Renal cortex interstitium (tissue), 11 donors: ENCODE measurements at regions not wholly inside any gene's neighbourhood (a gene's known extent, or its start where the extent isn't known, plus 50 kb on each side); places are given as distances from the start of the nearest gene placed in this dataset.
"Not testable (repeated sequence)": the region's sequence is repeated elsewhere in the genome, so short reads cannot be mapped to it uniquely, and the experiment has no call there.

ENCODE experiments used
- DNase-seq, 11 donors: peaks; one replicate each; pipeline ENCODE4 v3.0.0-alpha.2; 2013; ENCODE audit warnings: low read depth in 9 of 11, low spot score in 4 of 11; ENCODE audit errors: extremely low read depth in 1 of 11

- DNase-seq, result no peak
These were observed 1491.9 kb downstream of the SLITRK5 start for GRCh38 chr13:89163096-89163495.

DNA sequence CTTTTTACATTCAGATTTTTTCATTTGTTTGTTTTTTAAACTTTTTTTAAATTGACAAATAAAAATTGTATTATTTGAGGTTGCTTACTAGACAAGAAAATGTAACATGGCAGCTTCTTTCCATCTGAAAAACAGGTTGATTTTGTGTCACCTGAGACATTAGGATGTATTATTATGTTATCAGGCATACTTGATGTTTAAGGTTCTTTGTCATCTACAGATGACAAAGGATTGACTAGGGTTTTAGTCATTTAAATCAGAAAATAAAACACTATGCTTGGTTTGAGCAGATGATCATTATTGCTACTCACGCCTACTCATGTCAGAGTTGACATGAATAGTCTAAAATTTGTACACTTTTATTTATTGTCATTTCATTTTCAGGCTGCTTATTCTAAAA is 1494.5 kb downstream of the SLITRK5 start:
- DNase-seq, result no peak

DNA sequence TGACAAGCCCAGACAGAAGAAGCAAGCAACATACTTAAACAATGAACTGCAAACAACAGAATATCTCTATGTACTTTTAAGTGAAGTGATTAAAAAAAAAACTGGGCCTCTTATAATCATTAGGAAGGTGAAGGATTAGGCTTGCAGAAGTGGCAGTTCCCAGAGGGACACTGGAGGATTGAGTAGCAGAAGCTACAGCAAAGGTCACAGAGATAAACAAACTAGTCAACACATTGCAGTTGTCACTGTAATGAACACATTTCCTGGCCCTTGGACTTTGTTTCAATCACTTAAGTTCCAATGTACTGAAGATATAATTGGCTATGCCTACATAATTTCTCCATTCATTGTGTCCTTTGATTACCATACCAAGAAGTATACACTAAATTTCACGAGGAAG is 1498.8 kb downstream of the SLITRK5 start:
- no peak for DNase-seq

DNA sequence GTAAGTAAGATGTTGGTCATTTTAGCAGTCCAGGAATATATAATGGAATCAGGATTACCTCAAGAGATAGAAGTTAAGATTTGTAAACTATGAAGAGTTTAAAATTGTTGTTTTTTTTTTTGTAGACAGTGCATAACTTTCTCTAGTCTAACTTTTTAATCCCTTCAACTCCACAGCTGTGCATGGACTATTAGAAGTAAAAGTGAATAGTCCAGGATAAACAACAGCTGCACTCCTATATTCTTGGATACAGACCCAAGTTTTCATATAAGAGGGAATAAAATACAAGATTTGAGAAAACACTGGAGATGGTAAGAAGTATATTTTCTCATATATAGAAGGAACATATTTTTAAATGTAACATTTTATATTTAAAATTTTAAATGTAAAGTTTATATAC is 1509.9 kb downstream of the SLITRK5 start:
- no peak for DNase-seq

DNA sequence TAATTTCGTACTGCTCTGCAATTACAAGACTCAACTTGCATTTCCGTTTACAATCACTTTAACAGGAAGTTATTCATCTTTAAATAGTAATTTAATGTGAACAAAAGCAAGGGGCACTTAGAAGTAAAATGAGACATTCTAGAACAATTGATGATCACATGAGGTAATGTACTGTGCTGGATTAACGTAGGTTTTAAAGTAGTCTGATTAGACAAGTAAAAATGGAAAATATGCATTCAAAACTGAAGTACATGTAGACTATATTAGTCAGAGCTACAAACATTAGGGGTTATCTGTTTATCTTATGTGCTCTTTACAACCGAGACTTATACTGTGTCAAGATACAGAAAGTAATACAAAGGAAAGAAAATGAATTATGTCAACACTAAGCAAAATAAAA is 1528.0 kb downstream of the SLITRK5 start:
- no peak for DNase-seq

DNA sequence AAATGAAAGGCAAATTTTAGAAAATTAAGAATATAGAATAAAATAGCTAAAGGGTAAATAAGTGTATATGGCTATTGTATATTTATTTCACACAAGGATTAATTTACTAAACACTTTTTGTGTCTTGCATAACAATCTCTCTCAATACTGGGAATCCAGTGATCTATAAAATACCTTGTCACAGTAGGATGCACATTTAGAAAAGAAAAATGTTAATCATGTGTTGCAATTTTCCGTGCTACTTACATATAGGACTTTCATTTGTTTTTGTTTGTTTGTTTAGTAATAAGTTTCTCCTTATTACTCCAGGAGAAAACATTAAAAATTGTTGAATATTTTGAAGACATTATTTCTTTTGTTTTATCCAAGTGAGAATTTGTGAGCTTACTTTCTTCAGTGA is 1533.3 kb downstream of the SLITRK5 start:
- no peak for DNase-seq

DNA sequence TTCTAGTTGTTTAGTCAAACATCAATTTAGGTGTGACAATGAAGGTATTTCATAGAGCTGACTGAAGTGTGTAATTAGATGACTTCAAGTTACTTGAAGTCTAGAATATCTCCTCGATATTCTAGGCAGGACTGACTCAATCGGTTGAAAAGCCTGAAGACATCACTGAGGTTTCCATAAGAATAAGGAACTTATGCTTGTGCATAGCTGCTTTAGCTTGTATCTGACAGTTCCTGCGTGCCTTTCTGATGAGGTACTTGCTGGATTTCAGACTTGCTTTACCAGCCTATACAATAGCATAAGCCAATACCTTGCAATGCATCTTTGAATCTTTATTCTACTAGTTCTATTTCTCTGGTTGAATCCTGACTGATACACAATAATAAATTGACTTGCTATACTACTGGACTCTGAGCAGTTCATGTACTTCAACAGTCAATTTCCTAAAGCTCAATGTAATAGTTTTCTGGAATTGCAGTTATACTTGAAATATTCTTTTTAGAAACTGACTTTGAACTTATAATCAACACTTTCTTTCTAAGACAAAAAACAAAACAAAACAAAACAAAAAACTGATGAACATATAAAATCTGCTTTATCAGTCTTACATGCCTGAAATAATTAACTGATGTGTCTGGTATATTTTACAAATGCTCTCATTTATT is 1534.8 kb downstream of the SLITRK5 start:
- DNase-seq, result no peak

DNA sequence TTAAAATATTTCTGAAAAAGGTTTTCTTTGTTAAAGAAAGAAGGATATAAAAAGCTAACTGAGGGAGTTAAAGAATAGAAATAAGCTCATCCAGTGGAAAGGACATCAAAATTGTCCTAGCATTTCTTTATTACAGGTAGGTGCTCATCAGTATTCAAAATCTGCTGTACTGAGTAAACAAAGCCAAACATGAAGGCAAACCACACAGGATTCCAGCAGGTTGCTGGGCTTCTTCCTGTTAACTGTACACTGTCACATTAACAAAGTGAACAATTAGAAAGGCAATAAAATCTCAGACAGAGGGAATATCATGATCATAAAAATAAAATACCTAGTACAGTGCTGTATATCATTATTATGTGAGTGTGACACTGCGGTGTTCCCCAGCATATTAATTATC is 1541.0 kb downstream of the SLITRK5 start:
- DNase-seq, result no peak

- no peak for DNase-seq
These were observed 1543.0 kb downstream of the SLITRK5 start for GRCh38 chr13:89214185-89214584.

GRCh38 chr13:89215319-89215718 is 1544.1 kb downstream of the SLITRK5 start:
- DNase-seq, result not testable (repeated sequence)

GRCh38 chr13:89217813-89218212 is 1546.6 kb downstream of the SLITRK5 start:
- DNase-seq, result no peak

DNA sequence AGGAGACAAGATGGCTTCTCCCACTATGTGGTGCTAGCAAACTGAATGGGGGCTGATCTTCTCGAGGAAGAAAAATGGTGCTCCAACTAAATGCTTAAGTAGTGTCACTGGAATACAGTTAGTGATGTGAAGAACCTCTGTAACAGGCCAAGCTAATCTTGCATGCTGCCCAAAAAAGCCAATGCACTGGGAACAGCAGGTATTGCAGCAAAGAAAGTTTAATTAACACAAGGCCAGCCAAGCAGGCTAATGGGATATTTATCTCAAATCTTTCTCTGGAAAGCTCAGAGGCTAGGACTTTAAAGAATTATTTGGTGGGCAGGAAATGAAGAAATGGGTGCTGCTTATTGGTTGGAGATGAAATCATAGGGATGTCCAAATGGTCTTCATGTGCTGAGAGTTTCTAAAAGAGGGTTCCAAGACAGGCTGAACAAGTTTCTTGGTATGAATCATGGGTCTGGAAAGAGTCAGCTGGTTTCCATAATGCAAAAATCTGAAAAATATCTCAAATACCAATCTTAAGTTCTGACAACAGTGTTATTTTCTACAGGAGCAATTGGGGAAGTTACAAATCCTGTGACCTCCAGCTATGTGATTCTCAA is 1550.5 kb downstream of the SLITRK5 start:
- DNase-seq, result no peak

DNA sequence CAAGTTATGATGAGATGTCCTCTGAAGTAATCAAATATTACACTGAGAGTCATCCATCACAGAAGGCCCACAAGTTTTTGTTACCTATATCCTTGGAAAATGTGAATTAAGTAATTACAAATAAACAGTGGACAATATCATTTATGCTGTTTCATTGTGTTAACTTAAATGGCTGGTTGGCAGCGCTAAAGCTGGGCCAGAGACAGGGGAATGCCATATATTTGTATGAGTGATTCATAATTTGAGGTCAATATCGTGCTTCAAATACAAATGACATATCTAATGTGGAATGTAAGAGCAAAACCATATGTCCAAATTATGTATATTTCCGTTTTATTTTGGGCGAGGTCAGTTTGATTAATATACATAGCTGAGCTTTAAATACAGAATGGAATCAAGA is 1556.2 kb downstream of the SLITRK5 start:
- no peak for DNase-seq

DNA sequence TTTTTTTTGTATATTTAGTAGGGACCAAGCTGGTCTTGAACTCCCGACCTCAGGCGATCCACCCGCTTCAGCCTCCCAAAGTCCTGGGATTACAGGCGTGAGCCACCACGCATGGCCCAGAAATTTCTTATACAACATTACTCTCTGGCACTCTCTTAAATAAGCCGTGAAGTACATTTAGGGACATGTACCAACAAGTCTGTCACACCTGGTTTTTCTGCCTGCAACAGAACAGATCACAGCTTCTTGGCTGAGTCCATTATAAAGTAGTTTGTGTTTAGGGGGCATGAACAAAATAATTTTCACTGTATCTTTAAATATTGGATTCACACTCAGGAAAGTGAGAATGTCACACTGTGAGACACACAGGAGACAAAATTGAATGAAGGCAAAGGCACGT is 1567.3 kb downstream of the SLITRK5 start:
- DNase-seq, result no peak

GRCh38 chr13:89239361-89240127 is 1568.4 kb downstream of the SLITRK5 start:
- DNase-seq, result no peak

- DNase-seq, result no peak
These were observed 1584.8 kb downstream of the SLITRK5 start for GRCh38 chr13:89255844-89256406.

GRCh38 chr13:89267734-89268133 is 1596.6 kb downstream of the SLITRK5 start:
- DNase-seq, result no peak

DNA sequence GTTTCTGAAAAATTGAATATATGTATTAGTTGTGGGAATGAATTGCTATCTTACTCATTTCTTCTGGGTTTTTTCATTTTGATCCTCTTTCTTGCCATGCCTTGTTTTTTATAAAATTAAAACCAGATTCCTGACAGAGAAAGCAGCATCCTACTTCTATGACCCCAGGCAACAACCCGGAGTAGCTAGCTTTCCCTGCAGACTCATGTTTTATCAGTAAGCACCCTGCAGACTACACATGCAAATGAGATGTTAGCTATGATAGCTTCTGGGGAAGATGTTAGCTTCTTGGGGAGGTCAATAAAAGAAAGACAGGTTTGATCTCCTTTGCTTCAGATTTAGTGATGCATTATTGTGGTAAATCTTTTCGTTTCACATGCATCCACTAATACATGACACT is 1598.6 kb downstream of the SLITRK5 start:
- DNase-seq, result no peak

GRCh38 chr13:89270736-89271135 is 1599.6 kb downstream of the SLITRK5 start:
- DNase-seq, result no peak

DNA sequence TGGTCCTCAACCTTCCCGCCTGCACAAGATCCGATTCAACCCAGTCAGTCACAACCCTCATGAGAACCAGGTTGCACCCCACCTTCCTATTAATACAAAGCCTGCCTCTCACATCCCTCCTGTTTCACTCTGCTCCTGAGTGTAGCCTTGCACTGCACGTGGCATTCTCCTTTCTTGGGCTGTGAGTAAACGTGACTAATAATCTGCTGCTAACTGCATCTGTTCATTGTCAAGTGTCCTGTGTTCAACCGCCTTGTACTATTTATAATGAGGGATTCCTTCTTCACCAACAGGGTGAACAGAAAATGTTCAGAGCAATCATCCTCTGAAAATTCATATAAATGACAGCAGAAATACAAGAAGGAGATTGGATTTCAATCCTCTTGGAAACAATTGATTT is 1608.2 kb downstream of the SLITRK5 start:
- DNase-seq, result no peak
